Ishikawa (cell line): ENCODE measurements at regions not wholly inside any gene's neighbourhood (a gene's known extent, or its start where the extent isn't known, plus 50 kb on each side); places are given as distances from the start of the nearest gene placed in this dataset.

Experiments
- CEBPB ChIP-seq: IDR thresholded peaks from 2 replicates; pipeline ENCODE4 v1.6.1; 2012
- CREB1 ChIP-seq: IDR thresholded peaks from 2 replicates; pipeline ENCODE4 v1.6.1; 2012; ENCODE audit warnings: low read depth
- EP300 ChIP-seq: IDR thresholded peaks from 2 replicates; pipeline ENCODE4 v1.6.1; 2012; ENCODE audit warnings: borderline replicate concordance
- FOXM1 ChIP-seq: IDR thresholded peaks from 2 replicates; pipeline ENCODE4 v1.6.1; 2012; ENCODE audit warnings: low read depth, borderline replicate concordance
- YY1 ChIP-seq: IDR thresholded peaks from 2 replicates; pipeline ENCODE4 v1.6.1; 2012; ENCODE audit warnings: low read depth
- ZBTB7A ChIP-seq: IDR thresholded peaks from 2 replicates; pipeline ENCODE4 v1.6.1; 2012; ENCODE audit warnings: low read depth
- TF ChIP-seq, protein P1 (sequence below): IDR thresholded peaks from 2 replicates; pipeline ENCODE4 v1.6.1; 2012; ENCODE audit warnings: low read depth, mild to moderate bottlenecking
- TF ChIP-seq, protein P2 (sequence below): IDR thresholded peaks from 2 replicates; pipeline ENCODE4 v1.6.1; 2012

DNA sequence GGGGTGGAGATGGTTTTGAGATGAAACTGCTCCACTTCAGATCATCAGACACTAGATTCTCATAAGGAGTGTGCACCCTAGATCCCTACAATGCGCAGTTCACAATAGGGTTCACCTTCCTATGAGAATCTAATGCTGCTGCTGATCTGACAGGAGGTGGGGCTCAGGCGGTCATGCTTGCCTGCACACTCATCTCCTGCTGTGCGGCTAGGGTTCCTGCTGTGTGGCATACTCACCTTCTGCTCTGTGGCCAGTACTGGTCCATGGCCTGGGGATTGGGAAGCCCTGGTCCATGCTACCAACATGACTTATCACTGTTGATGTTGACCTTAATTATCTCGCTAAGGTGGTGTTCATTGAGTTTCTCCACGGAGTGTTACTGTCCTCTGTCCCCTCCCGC lies 144.5 kb downstream of the NAV1 start:
- TF ChIP-seq EP300 (no peak), FOXM1 (no peak), ZBTB7A (no peak), CEBPB (no peak), CREB1 (no peak), YY1 (no peak)
- TF ChIP-seq, protein P1, sequence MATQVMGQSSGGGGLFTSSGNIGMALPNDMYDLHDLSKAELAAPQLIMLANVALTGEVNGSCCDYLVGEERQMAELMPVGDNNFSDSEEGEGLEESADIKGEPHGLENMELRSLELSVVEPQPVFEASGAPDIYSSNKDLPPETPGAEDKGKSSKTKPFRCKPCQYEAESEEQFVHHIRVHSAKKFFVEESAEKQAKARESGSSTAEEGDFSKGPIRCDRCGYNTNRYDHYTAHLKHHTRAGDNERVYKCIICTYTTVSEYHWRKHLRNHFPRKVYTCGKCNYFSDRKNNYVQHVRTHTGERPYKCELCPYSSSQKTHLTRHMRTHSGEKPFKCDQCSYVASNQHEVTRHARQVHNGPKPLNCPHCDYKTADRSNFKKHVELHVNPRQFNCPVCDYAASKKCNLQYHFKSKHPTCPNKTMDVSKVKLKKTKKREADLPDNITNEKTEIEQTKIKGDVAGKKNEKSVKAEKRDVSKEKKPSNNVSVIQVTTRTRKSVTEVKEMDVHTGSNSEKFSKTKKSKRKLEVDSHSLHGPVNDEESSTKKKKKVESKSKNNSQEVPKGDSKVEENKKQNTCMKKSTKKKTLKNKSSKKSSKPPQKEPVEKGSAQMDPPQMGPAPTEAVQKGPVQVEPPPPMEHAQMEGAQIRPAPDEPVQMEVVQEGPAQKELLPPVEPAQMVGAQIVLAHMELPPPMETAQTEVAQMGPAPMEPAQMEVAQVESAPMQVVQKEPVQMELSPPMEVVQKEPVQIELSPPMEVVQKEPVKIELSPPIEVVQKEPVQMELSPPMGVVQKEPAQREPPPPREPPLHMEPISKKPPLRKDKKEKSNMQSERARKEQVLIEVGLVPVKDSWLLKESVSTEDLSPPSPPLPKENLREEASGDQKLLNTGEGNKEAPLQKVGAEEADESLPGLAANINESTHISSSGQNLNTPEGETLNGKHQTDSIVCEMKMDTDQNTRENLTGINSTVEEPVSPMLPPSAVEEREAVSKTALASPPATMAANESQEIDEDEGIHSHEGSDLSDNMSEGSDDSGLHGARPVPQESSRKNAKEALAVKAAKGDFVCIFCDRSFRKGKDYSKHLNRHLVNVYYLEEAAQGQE: no peak
- TF ChIP-seq, protein P2, sequence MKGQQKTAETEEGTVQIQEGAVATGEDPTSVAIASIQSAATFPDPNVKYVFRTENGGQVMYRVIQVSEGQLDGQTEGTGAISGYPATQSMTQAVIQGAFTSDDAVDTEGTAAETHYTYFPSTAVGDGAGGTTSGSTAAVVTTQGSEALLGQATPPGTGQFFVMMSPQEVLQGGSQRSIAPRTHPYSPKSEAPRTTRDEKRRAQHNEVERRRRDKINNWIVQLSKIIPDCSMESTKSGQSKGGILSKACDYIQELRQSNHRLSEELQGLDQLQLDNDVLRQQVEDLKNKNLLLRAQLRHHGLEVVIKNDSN: no peak
